NCI-H2196 treated with DMSO at 0.1 percent for 48 hours (cell line): ENCODE measurements at regions not wholly inside any gene's neighbourhood (a gene's known extent, or its start where the extent isn't known, plus 50 kb on each side); places are given as distances from the start of the nearest gene placed in this dataset.
"Not testable (repeated sequence)": the region's sequence is repeated elsewhere in the genome, so short reads cannot be mapped to it uniquely, and the experiment has no call there.

ENCODE experiments used
- DNase-seq: peaks from one replicate; lab custom pipeline; 2025; ENCODE audit not compliant: unreplicated experiment; lab: John Stamatoyannopoulos, UW

GRCh38 chr5:90073026-90073570 is 336.5 kb downstream of the CETN3 start:
- DNase-seq: not testable (repeated sequence)

- no peak for DNase-seq
Measured at GRCh38 chr5:90071656-90072055, 337.9 kb downstream of the CETN3 start.

DNA sequence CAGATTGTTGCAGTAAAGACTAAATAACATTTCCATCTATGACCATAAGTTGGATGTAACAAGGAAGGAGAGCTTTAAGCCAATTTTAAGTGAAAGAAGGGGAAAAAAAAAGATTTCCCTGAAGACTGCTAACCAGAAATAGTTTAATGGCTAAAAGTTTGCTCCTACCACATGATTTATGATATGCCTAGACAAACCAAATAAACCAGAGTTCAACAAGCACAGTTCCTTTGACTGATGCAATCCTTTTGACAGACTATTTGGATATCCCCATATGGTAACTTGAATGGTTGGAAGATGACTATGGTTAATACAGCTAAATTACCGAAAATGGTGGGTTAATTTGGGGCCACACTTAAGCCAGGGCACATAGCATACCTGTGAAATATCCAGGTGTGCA is 338.5 kb downstream of the CETN3 start:
- no peak for DNase-seq

DNA sequence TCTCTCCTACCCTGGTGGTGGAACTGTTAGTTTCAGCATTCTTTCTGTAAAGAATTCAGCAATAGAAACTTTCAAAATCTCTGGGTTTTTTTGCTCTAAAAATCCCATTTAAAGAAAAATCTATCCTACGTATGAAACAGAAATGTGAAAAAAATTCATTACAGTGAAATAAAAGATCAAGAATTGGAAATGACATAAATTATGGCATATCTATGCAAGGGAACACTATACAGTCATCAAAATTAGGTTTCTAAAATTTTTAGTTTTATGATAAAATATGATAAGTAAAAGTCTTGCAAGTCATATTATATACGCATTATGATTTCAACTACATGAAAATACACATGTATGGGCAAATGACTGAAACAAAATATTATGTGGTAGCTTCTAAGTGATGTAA is 342.6 kb downstream of the CETN3 start:
- no peak for DNase-seq

- no peak for DNase-seq
Measured at GRCh38 chr5:90056911-90057705, 352.4 kb downstream of the CETN3 start.

- DNase-seq: no peak
Measured at GRCh38 chr5:90055831-90056328, 353.7 kb downstream of the CETN3 start.

- DNase-seq: no peak
Measured at GRCh38 chr5:90054612-90055011, 354.9 kb downstream of the CETN3 start.

GRCh38 chr5:90051756-90052155 is 357.8 kb downstream of the CETN3 start:
- no peak for DNase-seq

DNA sequence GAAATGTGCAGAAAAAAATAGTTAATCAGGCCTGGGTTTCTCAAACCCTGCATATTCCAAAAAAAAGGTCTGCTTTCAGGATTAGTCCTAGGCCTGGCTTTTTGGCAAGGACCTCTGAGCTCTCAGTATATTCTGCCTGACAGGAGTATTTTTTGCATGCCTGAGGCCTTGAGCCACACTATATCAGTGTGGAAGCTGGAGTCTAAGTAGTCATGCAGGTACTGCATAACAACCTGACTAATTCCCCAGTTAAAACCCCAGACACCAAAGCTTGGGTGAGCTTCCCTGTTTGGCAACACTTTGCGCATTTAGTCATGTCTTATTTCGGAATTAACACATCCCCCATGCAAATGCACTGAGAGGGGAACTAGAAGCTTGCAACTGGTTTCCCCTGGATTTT is 359.5 kb downstream of the CETN3 start:
- no peak for DNase-seq

DNA sequence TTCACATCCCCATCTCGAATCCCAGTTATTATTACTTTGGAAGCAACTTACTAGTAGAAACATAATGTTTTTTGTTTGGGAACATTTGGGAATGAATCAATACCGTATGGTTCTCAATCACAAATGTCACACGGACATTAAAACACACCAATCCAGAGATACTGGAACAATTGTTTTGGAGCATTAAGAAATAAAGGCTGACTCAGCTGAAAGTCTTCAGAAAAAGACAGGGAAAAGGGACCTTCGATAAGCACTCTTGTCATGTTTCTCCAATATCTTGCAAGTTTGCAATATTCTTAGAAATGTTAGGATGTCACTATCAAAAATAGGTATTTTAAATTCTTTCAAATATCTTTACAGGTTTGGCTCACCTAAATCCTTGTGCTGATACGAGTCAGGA is 362.4 kb downstream of the CETN3 start:
- no peak for DNase-seq

DNA sequence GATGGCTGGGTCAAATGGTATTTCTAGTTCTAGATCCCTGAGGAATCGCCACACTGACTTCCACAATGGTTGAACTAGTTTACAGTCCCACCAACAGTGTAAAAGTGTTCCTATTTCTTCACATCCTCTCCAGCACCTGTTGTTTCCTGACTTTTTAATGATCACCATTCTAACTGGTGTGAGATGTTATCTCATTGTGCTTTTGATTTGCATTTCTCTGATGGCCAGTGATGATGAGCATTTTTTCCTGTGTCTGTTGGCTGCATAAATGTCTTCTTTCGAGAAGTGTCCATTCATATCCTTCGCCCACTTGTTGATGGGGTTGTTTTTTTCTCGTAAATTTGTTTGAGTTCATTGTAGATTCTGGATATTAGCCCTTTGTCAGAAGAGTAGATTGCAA is 369.5 kb downstream of the CETN3 start:
- DNase-seq: not testable (repeated sequence)

- DNase-seq: no peak
Measured at GRCh38 chr5:90037646-90038045, 371.9 kb downstream of the CETN3 start.

- no peak for DNase-seq
Measured at GRCh38 chr5:90022711-90023053, 386.9 kb downstream of the CETN3 start.

DNA sequence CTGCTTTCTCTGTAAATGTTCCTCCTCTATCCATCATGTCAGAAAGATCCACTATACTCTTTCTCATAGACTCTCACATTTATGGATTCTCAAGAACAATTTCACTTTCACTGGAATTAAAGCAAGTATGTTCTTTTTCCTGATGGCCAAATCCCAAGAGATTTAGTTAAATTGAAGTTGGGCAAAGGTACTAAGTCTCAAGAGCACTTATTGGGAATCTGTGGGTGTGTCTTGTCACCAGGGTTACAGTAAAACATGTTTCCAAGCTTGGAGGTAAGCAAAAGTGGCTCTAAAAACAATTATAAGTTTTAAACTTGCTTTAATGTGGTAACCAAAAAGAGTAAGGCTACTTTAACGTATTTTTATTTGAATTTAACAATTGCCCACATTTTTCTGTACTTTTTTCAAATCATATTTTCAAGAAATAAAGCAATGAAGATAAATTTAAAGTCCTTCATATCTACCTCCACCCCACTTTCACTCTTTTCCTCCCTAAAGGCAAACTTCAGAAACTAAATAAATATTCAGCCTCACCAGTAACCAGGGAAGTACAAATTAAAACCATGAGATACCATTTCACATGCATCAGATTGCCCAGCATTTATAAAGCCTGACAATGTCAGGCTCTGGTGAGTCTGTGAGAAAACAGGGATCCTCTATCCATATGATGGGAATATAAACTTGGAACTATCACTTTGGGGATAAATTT is 387.4 kb downstream of the CETN3 start:
- no peak for DNase-seq

GRCh38 chr5:90020575-90021538 is 388.7 kb downstream of the CETN3 start:
- DNase-seq: no peak

- DNase-seq: no peak
Measured at GRCh38 chr5:90017239-90017638, 392.3 kb downstream of the CETN3 start.

GRCh38 chr5:90015584-90016018 is 394.0 kb downstream of the CETN3 start:
- no peak for DNase-seq

DNA sequence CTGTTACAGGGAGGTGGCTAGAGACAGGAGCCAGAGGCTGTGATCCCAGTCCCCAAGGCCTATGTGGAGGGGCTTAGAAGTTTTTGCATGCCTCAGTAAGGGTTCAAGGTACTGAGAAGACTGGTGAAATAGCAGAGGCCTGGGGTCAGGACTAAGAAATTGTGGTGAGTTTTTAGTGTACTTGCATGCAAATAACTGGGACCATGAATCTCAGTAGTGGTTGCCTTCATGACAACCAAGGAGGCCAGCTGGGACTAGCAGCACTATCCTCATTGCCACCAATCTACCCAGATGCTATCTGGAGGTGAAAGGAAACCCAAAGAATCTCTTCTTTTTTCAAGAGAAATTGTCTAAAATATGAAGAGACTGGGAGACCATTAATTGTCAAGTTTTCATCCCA is 395.1 kb downstream of the CETN3 start:
- DNase-seq: no peak

DNA sequence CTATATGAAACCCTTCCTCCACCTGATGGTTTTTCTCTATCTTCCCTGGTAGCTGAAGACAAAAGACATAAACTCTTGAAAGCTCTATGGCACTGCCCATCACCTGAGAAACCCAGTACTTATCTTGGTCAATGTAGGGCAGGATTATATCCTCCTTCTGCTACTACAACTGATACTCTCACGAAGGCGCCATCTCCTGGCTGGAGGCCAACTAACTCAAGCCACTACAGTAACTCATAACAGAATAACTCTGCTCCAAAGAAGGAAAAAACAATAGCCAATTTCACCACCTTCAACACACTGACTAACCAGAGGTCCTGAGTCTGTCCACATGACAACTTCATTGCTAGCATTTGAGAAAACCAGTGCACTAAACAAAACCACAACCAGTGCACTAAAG is 409.2 kb downstream of the CETN3 start:
- DNase-seq: no peak

DNA sequence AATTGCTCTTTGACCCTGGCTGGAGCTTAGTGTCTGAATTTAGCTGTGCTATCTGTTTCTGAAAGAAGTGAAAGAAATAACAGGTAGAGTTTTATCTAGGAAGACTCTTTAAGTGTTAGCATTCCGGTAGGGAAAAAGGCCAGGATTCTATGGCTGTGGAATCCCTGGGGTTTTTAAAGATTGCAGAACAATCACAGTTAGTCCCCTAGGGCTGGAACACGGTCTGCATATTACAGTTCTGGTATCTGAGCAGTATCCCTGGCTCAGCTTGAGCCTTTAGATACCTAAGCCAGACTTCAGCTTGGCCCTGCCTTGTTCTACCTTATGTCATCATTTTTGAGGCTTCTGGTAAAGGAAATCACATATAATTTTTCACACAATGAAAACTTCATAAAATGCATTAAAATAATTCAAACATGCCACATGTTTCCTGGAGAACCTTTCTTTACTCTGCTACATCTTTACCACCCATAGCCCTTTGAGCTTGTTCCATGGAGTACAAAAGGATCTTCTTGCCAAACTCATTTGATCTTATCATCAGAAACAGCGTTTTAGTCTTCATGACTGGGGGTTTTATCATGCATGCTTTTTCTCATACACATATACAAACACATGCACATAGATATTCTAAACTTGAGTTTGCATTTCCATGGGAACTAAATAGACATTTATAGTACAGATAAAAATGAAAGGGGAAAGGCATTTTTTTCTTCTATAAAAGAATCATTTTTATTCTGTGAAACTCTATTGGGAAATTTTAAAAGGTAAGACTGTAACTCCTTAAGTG is 410.8 kb downstream of the CETN3 start:
- no peak for DNase-seq
